ENCODE measurements at regions not wholly inside any gene's neighbourhood (a gene's known extent, or its start where the extent isn't known, plus 50 kb on each side); places are given as distances from the start of the nearest gene placed in this dataset.

DNA sequence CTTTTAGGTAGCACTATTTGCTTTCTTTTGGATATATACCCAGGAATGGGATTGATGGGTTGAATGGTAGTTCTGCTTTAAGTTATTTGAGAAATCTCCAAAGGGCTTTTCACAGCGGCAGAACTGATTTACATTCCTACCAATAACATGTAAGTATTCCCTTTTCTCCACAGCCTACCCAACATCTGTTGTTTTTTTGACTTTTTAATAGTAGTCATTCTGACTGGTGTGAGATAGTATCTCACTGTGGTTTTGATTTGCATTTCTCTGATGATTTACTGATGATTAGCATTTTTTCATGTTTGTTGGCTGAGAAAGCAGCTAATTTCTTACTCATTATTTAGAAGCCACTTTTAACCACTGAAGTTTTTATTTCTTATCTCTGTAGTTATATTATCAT lies 221.1 kb upstream of the ACTBL2 start:
- TF ChIP-seq, protein P1, sequence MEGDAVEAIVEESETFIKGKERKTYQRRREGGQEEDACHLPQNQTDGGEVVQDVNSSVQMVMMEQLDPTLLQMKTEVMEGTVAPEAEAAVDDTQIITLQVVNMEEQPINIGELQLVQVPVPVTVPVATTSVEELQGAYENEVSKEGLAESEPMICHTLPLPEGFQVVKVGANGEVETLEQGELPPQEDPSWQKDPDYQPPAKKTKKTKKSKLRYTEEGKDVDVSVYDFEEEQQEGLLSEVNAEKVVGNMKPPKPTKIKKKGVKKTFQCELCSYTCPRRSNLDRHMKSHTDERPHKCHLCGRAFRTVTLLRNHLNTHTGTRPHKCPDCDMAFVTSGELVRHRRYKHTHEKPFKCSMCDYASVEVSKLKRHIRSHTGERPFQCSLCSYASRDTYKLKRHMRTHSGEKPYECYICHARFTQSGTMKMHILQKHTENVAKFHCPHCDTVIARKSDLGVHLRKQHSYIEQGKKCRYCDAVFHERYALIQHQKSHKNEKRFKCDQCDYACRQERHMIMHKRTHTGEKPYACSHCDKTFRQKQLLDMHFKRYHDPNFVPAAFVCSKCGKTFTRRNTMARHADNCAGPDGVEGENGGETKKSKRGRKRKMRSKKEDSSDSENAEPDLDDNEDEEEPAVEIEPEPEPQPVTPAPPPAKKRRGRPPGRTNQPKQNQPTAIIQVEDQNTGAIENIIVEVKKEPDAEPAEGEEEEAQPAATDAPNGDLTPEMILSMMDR (IDR thresholded peaks at IDR 0.05; ENCODE audit: unreplicated experiment) = no peak
- H3K4me1 Mint-ChIP-seq (ENCODE audit: low read depth, unreplicated experiment) = peaks cover 18% of the 10 kb centered on the region
- no peaks in the 10 kb centered on the region for H3K9me3 Mint-ChIP-seq (ENCODE audit: low read depth, unreplicated experiment)
- no peaks in the 10 kb centered on the region for H3K36me3 Mint-ChIP-seq (ENCODE audit: insufficient read depth, unreplicated experiment)
- no TSS peak for BruUV-seq (replicated peaks)
- H3K27me3 Mint-ChIP-seq (ENCODE audit: unreplicated experiment) = no peaks in the 10 kb centered on the region
- no peak overlapping the region for H3K4me3 Mint-ChIP-seq (ENCODE audit: low read depth, unreplicated experiment)
- CTCF ChIA-PET = no interaction called here
- intact Hi-C loops (cut with micrococcal nuclease; ENCODE audit: unreplicated experiment) = loop anchor here (10.0 kb wide), 1 partner anchor 329 kb away; no protein-coding TSS in a partner anchor
- no peak for DNase-seq
- no peak overlapping the region for H3K27ac Mint-ChIP-seq (ENCODE audit: unreplicated experiment)

DNA sequence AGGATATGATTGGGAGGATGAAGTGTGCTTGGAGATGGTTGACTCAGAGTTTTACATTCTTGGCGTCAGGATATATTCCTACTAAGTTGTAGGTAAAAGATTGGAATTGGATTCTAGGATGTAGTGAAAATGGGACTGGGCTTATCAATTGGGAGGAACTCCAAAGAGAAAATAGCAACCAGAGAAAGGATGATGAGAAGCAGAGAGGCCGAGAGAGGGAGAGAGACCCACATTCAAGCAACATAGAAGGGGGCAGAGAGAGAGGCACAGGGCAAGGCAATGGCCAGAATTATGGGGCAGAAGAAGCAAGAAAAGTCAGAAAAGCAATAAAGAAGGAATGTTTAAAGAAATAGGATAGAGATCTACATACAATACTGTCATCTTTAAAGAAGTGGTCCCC lies 217.9 kb upstream of the ACTBL2 start:
- intact Hi-C loops (cut with micrococcal nuclease; ENCODE audit: unreplicated experiment) = loop anchor here (10.0 kb wide), 1 partner anchor 326 kb away; no protein-coding TSS in a partner anchor
- BruUV-seq (replicated peaks) = no TSS peak
- TF ChIP-seq, protein P1 (IDR thresholded peaks at IDR 0.05; ENCODE audit: unreplicated experiment) = no peak
- Mint-ChIP-seq H3K9me3 (ENCODE audit: low read depth, unreplicated experiment) (no peaks in the 10 kb centered on the region), H3K4me1 (ENCODE audit: low read depth, unreplicated experiment) (peaks cover 37% of the 10 kb centered on the region), H3K27me3 (ENCODE audit: unreplicated experiment) (no peaks in the 10 kb centered on the region), H3K27ac (ENCODE audit: unreplicated experiment) (no peak overlapping the region), H3K4me3 (ENCODE audit: low read depth, unreplicated experiment) (no peak overlapping the region), H3K36me3 (ENCODE audit: insufficient read depth, unreplicated experiment) (no peaks in the 10 kb centered on the region)
- no peak for DNase-seq
- CTCF ChIA-PET = no interaction called here

DNA sequence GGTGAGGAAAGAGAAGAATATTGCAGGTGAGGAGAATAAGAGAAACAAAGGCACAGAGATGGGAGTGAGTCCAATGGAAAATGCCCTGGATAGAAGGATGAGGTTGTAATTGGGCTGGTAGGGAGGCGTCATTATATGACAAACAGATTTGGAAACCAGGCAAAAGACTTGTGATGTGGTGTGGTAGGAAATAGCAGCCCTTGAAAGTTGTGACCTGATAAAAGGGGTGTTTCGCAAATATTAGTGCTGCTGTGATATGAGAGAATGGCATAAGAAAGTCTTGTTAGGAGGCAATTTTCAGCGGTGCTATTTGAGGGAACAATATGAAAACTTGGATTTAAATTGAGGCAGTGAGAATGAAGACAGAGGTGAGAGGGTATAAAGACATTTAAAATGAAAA lies 217.5 kb upstream of the ACTBL2 start:
- H3K4me3 Mint-ChIP-seq (ENCODE audit: low read depth, unreplicated experiment) = no peak overlapping the region
- H3K27ac Mint-ChIP-seq (ENCODE audit: unreplicated experiment) = no peak overlapping the region
- no TSS peak for BruUV-seq (replicated peaks)
- H3K36me3 Mint-ChIP-seq (ENCODE audit: insufficient read depth, unreplicated experiment) = peaks cover 1% of the 10 kb centered on the region
- TF ChIP-seq, protein P1 (IDR thresholded peaks at IDR 0.05; ENCODE audit: unreplicated experiment) = no peak
- H3K27me3 Mint-ChIP-seq (ENCODE audit: unreplicated experiment) = no peaks in the 10 kb centered on the region
- no peak for DNase-seq
- peaks cover 40% of the 10 kb centered on the region for H3K4me1 Mint-ChIP-seq (ENCODE audit: low read depth, unreplicated experiment)
- intact Hi-C loops (cut with micrococcal nuclease; ENCODE audit: unreplicated experiment) = loop anchor here (10.0 kb wide), 1 partner anchor 325 kb away; no protein-coding TSS in a partner anchor
- H3K9me3 Mint-ChIP-seq (ENCODE audit: low read depth, unreplicated experiment) = no peaks in the 10 kb centered on the region
- CTCF ChIA-PET = no interaction called here

DNA sequence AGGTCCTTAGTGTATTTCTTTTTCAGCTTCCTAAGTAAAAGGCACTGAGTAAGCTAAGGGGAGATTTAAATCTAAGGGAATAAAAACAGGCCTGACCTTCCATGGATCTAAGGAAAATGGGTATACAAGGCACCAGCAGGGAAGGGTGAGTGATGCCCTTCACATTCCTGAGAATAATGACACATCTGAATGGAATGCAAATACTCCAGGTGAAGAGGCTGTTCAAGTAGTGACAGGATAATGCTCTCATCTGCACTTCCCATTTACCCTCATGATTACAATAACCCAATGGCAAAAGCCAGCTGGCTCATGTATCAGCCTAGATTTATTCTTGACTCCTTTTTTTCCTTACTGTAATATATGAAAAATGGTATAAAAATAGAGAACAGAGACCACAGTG lies 216.2 kb upstream of the ACTBL2 start:
- no peak for DNase-seq
- Mint-ChIP-seq H3K27me3 (ENCODE audit: unreplicated experiment) (no peaks in the 10 kb centered on the region), H3K9me3 (ENCODE audit: low read depth, unreplicated experiment) (no peaks in the 10 kb centered on the region), H3K36me3 (ENCODE audit: insufficient read depth, unreplicated experiment) (peaks cover 8% of the 10 kb centered on the region), H3K4me3 (ENCODE audit: low read depth, unreplicated experiment) (no peak overlapping the region), H3K4me1 (ENCODE audit: low read depth, unreplicated experiment) (peaks cover 40% of the 10 kb centered on the region), H3K27ac (ENCODE audit: unreplicated experiment) (no peak overlapping the region)
- CTCF ChIA-PET = no interaction called here
- TF ChIP-seq, protein P1 (IDR thresholded peaks at IDR 0.05; ENCODE audit: unreplicated experiment) = no peak
- intact Hi-C loops (cut with micrococcal nuclease; ENCODE audit: unreplicated experiment) = loop anchor here (10.0 kb wide), 1 partner anchor 204 kb away; no protein-coding TSS in a partner anchor
- BruUV-seq (replicated peaks) = no TSS peak
